A673 (cell line): ENCODE measurements at regions not wholly inside any gene's neighbourhood (a gene's known extent, or its start where the extent isn't known, plus 50 kb on each side); places are given as distances from the start of the nearest gene placed in this dataset.
"Not testable (repeated sequence)": the region's sequence is repeated elsewhere in the genome, so short reads cannot be mapped to it uniquely, and the experiment has no call there.

Source experiments
- BruUV-seq: library from RNA; stranded (reverse); fragments of 400-500 nt; replicated peaks from 2 replicates; lab custom pipeline; 2021; lab: Mats Ljungman, UMichigan
- CTCF ChIA-PET: fragments of 300-600 bp; sonication (Branson Sonifier 250); formaldehyde crosslinking; loops from one replicate; lab custom pipeline; 2022; ENCODE audit warnings: antibody characterized with exemption; lab: Charles Lee
- POLR2A ChIA-PET: fragments of 300-600 bp; sonication (Branson Sonifier 250); formaldehyde crosslinking; loops from one replicate; lab custom pipeline; 2022; ENCODE audit warnings: antibody characterized with exemption; ENCODE audit not compliant: low non-redundant PET; lab: Charles Lee
- DNase-seq: peaks from one replicate; pipeline ENCODE4 v3.0.0-alpha.2; 2015; ENCODE audit warnings: low spot score
- H3K27ac ChIP-seq: fragments of 200-600 bp; sonication (generic); 2 replicates; pipeline ENCODE4 v1.5.1; 2016; ENCODE audit warnings: mixed run types, low read depth, mild to moderate bottlenecking, mixed read lengths, antibody characterized with exemption, low read length; ENCODE audit not compliant: poor library complexity, severe bottlenecking
- H3K27me3 ChIP-seq: fragments of 200-600 bp; sonication (generic); replicated peaks from 2 replicates; pipeline ENCODE4 v1.6.1; 2017; ENCODE audit warnings: mixed run types, low read depth, mild to moderate bottlenecking, mixed read lengths, antibody characterized with exemption, low read length; ENCODE audit not compliant: insufficient read depth, poor library complexity
- H3K36me3 ChIP-seq: fragments of 200-600 bp; sonication (generic); 2 replicates; pipeline ENCODE4 v1.6.1; 2016; ENCODE audit warnings: mixed run types, mild to moderate bottlenecking, mixed read lengths, antibody characterized with exemption, low read length; ENCODE audit not compliant: insufficient read depth, poor library complexity, severe bottlenecking
- H3K4me1 ChIP-seq: fragments of 200-600 bp; sonication (generic); 2 replicates; pipeline ENCODE4 v1.6.1; 2017; ENCODE audit warnings: mixed run types, mild to moderate bottlenecking, mixed read lengths, antibody characterized with exemption, low read length; ENCODE audit not compliant: insufficient read depth, poor library complexity, severe bottlenecking
- H3K4me3 ChIP-seq: fragments of 200-600 bp; sonication (generic); 2 replicates; pipeline ENCODE4 v1.5.1; 2016; ENCODE audit warnings: low read depth, mixed run types, mild to moderate bottlenecking, mixed read lengths, low read length; ENCODE audit not compliant: poor library complexity, severe bottlenecking
- H3K9me3 ChIP-seq: fragments of 200-600 bp; sonication (generic); 2 replicates; pipeline ENCODE4 v1.6.1; 2016; ENCODE audit warnings: mixed run types, low read depth, mild to moderate bottlenecking, mixed read lengths, antibody characterized with exemption, low read length; ENCODE audit not compliant: poor library complexity, severe bottlenecking
- CTCF ChIP-seq: fragments of 300-800, 200-600 bp; sonication (generic); conservative IDR thresholded peaks from 2 replicates; pipeline ENCODE4 v1.5.1; 2017; ENCODE audit warnings: low read depth, mild to moderate bottlenecking, antibody characterized with exemption, low read length, moderate library complexity, mixed read lengths
- EZH2 ChIP-seq: fragments of 200-600 bp; sonication (generic); IDR thresholded peaks from 2 replicates; pipeline ENCODE4 v1.6.1; 2017; ENCODE audit warnings: borderline replicate concordance, low read depth, mild to moderate bottlenecking, mixed read lengths, antibody characterized with exemption, low read length; ENCODE audit not compliant: poor library complexity, severe bottlenecking
- intact Hi-C: fragments of 100-400 bp; cut with micrococcal nuclease; formaldehyde crosslinking; loops from one replicate; pipeline ENCODE4 v1.10.0; 2022; ENCODE audit not compliant: unreplicated experiment

- Histone ChIP-seq H3K36me3 (no peaks in the 10 kb centered on the region), H3K4me1 (no peaks in the 10 kb centered on the region), H3K27ac (no peak overlapping the region), H3K27me3 (no peaks in the 10 kb centered on the region), H3K9me3 (no peaks in the 10 kb centered on the region), H3K4me3 (no peak overlapping the region)
- POLR2A ChIA-PET = no interaction called here
- intact Hi-C loops = loop anchor here (10.0 kb wide), 1 partner anchor 205 kb away; no protein-coding TSS in a partner anchor
- no peak for TF ChIP-seq EZH2
- no peak for TF ChIP-seq CTCF
- DNase-seq = no peak
- no TSS peak for BruUV-seq
- CTCF ChIA-PET = no interaction called here
These were observed 137.0 kb upstream of the AFDN start for GRCh38 chr6:167689751-167690150.

- POLR2A ChIA-PET = not testable (repeated sequence)
These were observed 136.4 kb upstream of the AFDN start for GRCh38 chr6:167690167-167690922.

GRCh38 chr6:167690931-167691330 is 135.8 kb upstream of the AFDN start:
- POLR2A ChIA-PET = no interaction called here
- BruUV-seq = no TSS peak
- intact Hi-C loops = loop anchor here (10.0 kb wide), 1 partner anchor 204 kb away; no protein-coding TSS in a partner anchor
- Histone ChIP-seq H3K36me3 (no peaks in the 10 kb centered on the region), H3K4me3 (no peak overlapping the region), H3K27ac (no peak overlapping the region), H3K9me3 (no peaks in the 10 kb centered on the region), H3K27me3 (no peaks in the 10 kb centered on the region), H3K4me1 (no peaks in the 10 kb centered on the region)
- CTCF ChIA-PET = no interaction called here
- TF ChIP-seq CTCF (no peak), EZH2 (no peak)
- DNase-seq = no peak

More at GRCh38 chr6:167690167-167690922, 136.4 kb upstream of the AFDN start:
- intact Hi-C loops = loop anchor here (10.0 kb wide), 1 partner anchor 204 kb away; no protein-coding TSS in a partner anchor
- H3K4me3 ChIP-seq, H3K9me3 ChIP-seq, H3K36me3 ChIP-seq, CTCF ChIA-PET, H3K27me3 ChIP-seq, DNase-seq, H3K4me1 ChIP-seq, H3K27ac ChIP-seq, BruUV-seq: not testable (repeated sequence)
